GM23338 (cell line): ENCODE measurements at regions not wholly inside any gene's neighbourhood (a gene's known extent, or its start where the extent isn't known, plus 50 kb on each side); places are given as distances from the start of the nearest gene placed in this dataset.

Source experiments
- ATAC-seq: fragments of 200-7000 bp; cut with Tn5 transposase; 3 replicates; pipeline ENCODE4 v1.9.1; 2020
- DNase-seq: peaks from one replicate; pipeline ENCODE4 v3.0.0-alpha.2; 2015; ENCODE audit warnings: low spot score
- H2AFZ ChIP-seq: fragments of 200-600 bp; sonication (generic); 2 replicates; pipeline ENCODE4 v1.8.0; 2016; ENCODE audit warnings: antibody characterized with exemption, mild to moderate bottlenecking, moderate library complexity
- H3F3A ChIP-seq: fragments of 200-600 bp; sonication (generic); replicated peaks from 2 replicates; pipeline ENCODE4 v1.8.0; 2017; ENCODE audit warnings: antibody characterized with exemption, mixed run types, low read depth
- H3K27ac ChIP-seq: fragments of 200-600 bp; sonication (generic); 2 replicates; pipeline ENCODE4 v1.6.1; 2016; ENCODE audit warnings: low read depth
- H3K27me3 ChIP-seq: fragments of 200-600 bp; sonication (generic); 2 replicates; pipeline ENCODE4 v1.8.0; 2016; ENCODE audit warnings: mild to moderate bottlenecking, mixed run types, moderate library complexity; ENCODE audit not compliant: insufficient read depth
- H3K36me3 ChIP-seq: fragments of 200-600 bp; sonication (generic); 2 replicates; pipeline ENCODE4 v1.8.0; 2016; ENCODE audit warnings: mild to moderate bottlenecking; ENCODE audit not compliant: insufficient read depth
- H3K4me1 ChIP-seq: fragments of 200-600 bp; sonication (generic); 2 replicates; pipeline ENCODE4 v1.8.0; 2016; ENCODE audit warnings: mild to moderate bottlenecking, moderate library complexity; ENCODE audit not compliant: insufficient read depth
- H3K4me2 ChIP-seq: fragments of 200-600 bp; sonication (generic); 2 replicates; pipeline ENCODE4 v1.7.1; 2017; ENCODE audit warnings: mixed run types
- H3K4me3 ChIP-seq: fragments of 200-600 bp; sonication (generic); 2 replicates; pipeline ENCODE4 v1.6.1; 2016; ENCODE audit warnings: mixed run types
- H3K79me2 ChIP-seq: fragments of 200-600 bp; sonication (generic); replicated peaks from 2 replicates; pipeline ENCODE4 v1.8.0; 2017; ENCODE audit warnings: mild to moderate bottlenecking; ENCODE audit not compliant: insufficient read depth
- H3K9me2 ChIP-seq: fragments of 200-600 bp; sonication (generic); 2 replicates; pipeline ENCODE4 v1.8.0; 2017; ENCODE audit not compliant: insufficient read depth
- H4K20me1 ChIP-seq: fragments of 200-600 bp; sonication (generic); replicated peaks from 2 replicates; pipeline ENCODE4 v1.8.0; 2017; ENCODE audit warnings: mild to moderate bottlenecking; ENCODE audit not compliant: insufficient read depth
- H3K27ac Mint-ChIP-seq: 2 replicates; pipeline ENCODE4 v1.8.0; 2020; ENCODE audit warnings: inconsistent platforms, mild to moderate bottlenecking, moderate library complexity, mixed read lengths
- H3K27me3 Mint-ChIP-seq: 3 replicates; pipeline ENCODE4 v1.8.0; 2022; ENCODE audit warnings: low read depth, mild to moderate bottlenecking, moderate library complexity, mixed read lengths, inconsistent platforms; ENCODE audit not compliant: insufficient read depth, poor library complexity
- H3K36me3 Mint-ChIP-seq: 3 replicates; pipeline ENCODE4 v1.8.0; 2021; ENCODE audit warnings: low read depth, mild to moderate bottlenecking, inconsistent platforms, moderate library complexity, mixed read lengths
- H3K4me1 Mint-ChIP-seq: 3 replicates; pipeline ENCODE4 v1.8.0; 2020; ENCODE audit warnings: mild to moderate bottlenecking, inconsistent platforms, mixed read lengths
- H3K4me3 Mint-ChIP-seq: 3 replicates; pipeline ENCODE4 v1.8.0; 2021; ENCODE audit warnings: moderate library complexity, mild to moderate bottlenecking, inconsistent platforms, mixed read lengths
- H3K9me3 Mint-ChIP-seq: 3 replicates; pipeline ENCODE4 v1.8.0; 2020; ENCODE audit warnings: moderate library complexity, mild to moderate bottlenecking, inconsistent platforms, mixed read lengths
- CREB1 ChIP-seq: fragments of 250-450 bp; sonication (Bioruptor Pico); IDR thresholded peaks from 2 replicates; pipeline ENCODE4 v1.5.0; 2020; ENCODE audit warnings: low read depth, mild to moderate bottlenecking, moderate library complexity
- CTCF ChIP-seq, 2 experiments: fragments of 200-600 bp in 1 of 2; sonication (generic) in 1 of 2; conservative IDR thresholded peaks; 2 replicates each; pipeline versions ENCODE4 v1.5.1 to v1.6.1; 2016 to 2017; ENCODE audit warnings: antibody characterized with exemption in 2 of 2, low read depth in 2 of 2, mild to moderate bottlenecking in 2 of 2, moderate library complexity in 1 of 2
- ETS1 ChIP-seq: IDR thresholded peaks from 2 replicates; pipeline ENCODE4 v1.6.1; 2016; ENCODE audit warnings: antibody characterized with exemption
- EZH2 ChIP-seq: fragments of 200-600 bp; sonication (generic); IDR thresholded peaks from one replicate; pipeline ENCODE4 v1.8.0; 2017; ENCODE audit warnings: antibody characterized with exemption, mild to moderate bottlenecking, low read depth; ENCODE audit not compliant: unreplicated experiment
- EZH2phosphoT487 ChIP-seq: fragments of 200-600 bp; sonication (generic); IDR thresholded peaks from one replicate; pipeline ENCODE4 v1.8.1; 2018; ENCODE audit warnings: antibody characterized with exemption; ENCODE audit not compliant: unreplicated experiment
- JUNB ChIP-seq: IDR thresholded peaks from one replicate; pipeline ENCODE4 v1.6.1; 2016; ENCODE audit warnings: antibody characterized with exemption; ENCODE audit not compliant: unreplicated experiment
- POLR2AphosphoS5 ChIP-seq: IDR thresholded peaks from 2 replicates; pipeline ENCODE4 v1.6.1; 2016; ENCODE audit warnings: antibody characterized with exemption, low read depth
- REST ChIP-seq: IDR thresholded peaks from one replicate; pipeline ENCODE4 v1.6.1; 2018; ENCODE audit warnings: antibody characterized with exemption; ENCODE audit not compliant: unreplicated experiment
- STAT1 ChIP-seq: IDR thresholded peaks from one replicate; pipeline ENCODE4 v1.6.1; 2016; ENCODE audit warnings: antibody characterized with exemption; ENCODE audit not compliant: unreplicated experiment
- ZNF114 ChIP-seq: fragments of 250-450 bp; sonication (Bioruptor Pico); IDR thresholded peaks from 2 replicates; pipeline ENCODE4 v1.5.0; 2020; ENCODE audit warnings: mild to moderate bottlenecking, moderate library complexity
- ZNF331 ChIP-seq: fragments of 250-450 bp; sonication (Bioruptor Pico); IDR thresholded peaks from 2 replicates; pipeline ENCODE4 v1.5.0; 2020; ENCODE audit warnings: low read depth, mild to moderate bottlenecking, moderate library complexity
- ZNF462 ChIP-seq: fragments of 250-450 bp; sonication (Bioruptor Pico); IDR thresholded peaks from 2 replicates; pipeline ENCODE4 v1.5.0; 2020; ENCODE audit warnings: mild to moderate bottlenecking, moderate library complexity

GRCh38 chr1:88453295-88453694 is 230.8 kb upstream of the PKN2 start:
- no peak overlapping the region for H3K4me2 ChIP-seq
- H3K4me1 Mint-ChIP-seq = peaks cover 20% of the 10 kb centered on the region
- peaks cover 19% of the 10 kb centered on the region for H3K4me1 ChIP-seq
- H3K79me2 ChIP-seq = no peaks in the 10 kb centered on the region
- no peaks in the 10 kb centered on the region for H4K20me1 ChIP-seq
- TF ChIP-seq JUNB (no peak), EZH2 (no peak), CREB1 (no peak), CTCF (conservative IDR thresholded peaks at IDR 0.05; ENCODE audit: low read depth in 2 of 2) (no peak), STAT1 (no peak), ETS1 (no peak), EZH2phosphoT487 (no peak), POLR2AphosphoS5 (no peak), ZNF114 (no peak), REST (no peak), ZNF331 (CRISPR knock-in tag) (no peak), ZNF462 (CRISPR knock-in tag) (no peak)
- H3K27ac ChIP-seq = no peak overlapping the region
- H3K9me2 ChIP-seq = no peaks in the 10 kb centered on the region
- H3F3A ChIP-seq = no peaks in the 10 kb centered on the region
- no peak overlapping the region for H3K4me3 ChIP-seq
- no peak overlapping the region for H3K4me3 Mint-ChIP-seq
- DNase-seq = no peak
- H3K36me3 Mint-ChIP-seq = no peaks in the 10 kb centered on the region
- no peaks in the 10 kb centered on the region for H3K27me3 ChIP-seq
- no peaks in the 10 kb centered on the region for H3K9me3 Mint-ChIP-seq
- ATAC-seq = no peak
- H2AFZ ChIP-seq = no peak overlapping the region
- H3K27me3 Mint-ChIP-seq = no peaks in the 10 kb centered on the region
- no peak overlapping the region for H3K27ac Mint-ChIP-seq
- H3K36me3 ChIP-seq = no peaks in the 10 kb centered on the region
